ENCODE measurements at regions not wholly inside any gene's neighbourhood (a gene's known extent, or its start where the extent isn't known, plus 50 kb on each side); places are given as distances from the start of the nearest gene placed in this dataset.

GRCh38 chr1:238660849-238661248, 725.5 kb upstream of the CHRM3 start:
- no peak overlapping the region for H3K4me3 ChIP-seq (ENCODE audit: low read depth, low read length)
- DNase-seq = no peak
- H3K9me3 ChIP-seq = no peaks in the 10 kb centered on the region
- no peaks in the 10 kb centered on the region for H3K36me3 ChIP-seq
- H3K4me1 ChIP-seq = 0 out of 2 replicates have a peak, but pooled peaks cover 3% of the 10 kb centered on the region
- no peaks in the 10 kb centered on the region for H3K27me3 ChIP-seq
- TF ChIP-seq CTCF (IDR thresholded peaks at IDR 0.05; ENCODE audit: low read depth, low read length) = no peak

- H3K27me3 ChIP-seq = no peaks in the 10 kb centered on the region
- DNase-seq = no peak
- H3K9me3 ChIP-seq = no peaks in the 10 kb centered on the region
- H3K36me3 ChIP-seq = no peaks in the 10 kb centered on the region
- no peaks in the 10 kb centered on the region for H3K4me1 ChIP-seq
- no peak overlapping the region for H3K4me3 ChIP-seq (ENCODE audit: low read depth, low read length)
- TF ChIP-seq CTCF (IDR thresholded peaks at IDR 0.05; ENCODE audit: low read depth, low read length) = no peak
Measured at GRCh38 chr1:238658763-238659162, 727.6 kb upstream of the CHRM3 start.

GRCh38 chr1:238653693-238654321, 732.6 kb upstream of the CHRM3 start:
- Histone ChIP-seq H3K9me3 (no peaks in the 10 kb centered on the region), H3K4me3 (ENCODE audit: low read depth, low read length) (no peak overlapping the region), H3K4me1 (no peaks in the 10 kb centered on the region), H3K27me3 (no peaks in the 10 kb centered on the region), H3K36me3 (no peaks in the 10 kb centered on the region)
- DNase-seq = no peak
- no peak for TF ChIP-seq CTCF (IDR thresholded peaks at IDR 0.05; ENCODE audit: low read depth, low read length)

- H3K4me3 ChIP-seq (ENCODE audit: low read depth, low read length) = no peak overlapping the region
- H3K4me1 ChIP-seq = peaks cover 3% of the 10 kb centered on the region; the same call in 1 of the 2 replicates
- no peaks in the 10 kb centered on the region for H3K36me3 ChIP-seq
- DNase-seq = no peak
- H3K27me3 ChIP-seq = no peaks in the 10 kb centered on the region
- no peaks in the 10 kb centered on the region for H3K9me3 ChIP-seq
- TF ChIP-seq CTCF (IDR thresholded peaks at IDR 0.05; ENCODE audit: low read depth, low read length) = no peak
Measured at GRCh38 chr1:238652346-238652968, 733.9 kb upstream of the CHRM3 start.

- Histone ChIP-seq H3K4me1 (peaks cover 9% of the 10 kb centered on the region), H3K36me3 (no peaks in the 10 kb centered on the region), H3K4me3 (ENCODE audit: low read depth, low read length) (no peak overlapping the region), H3K27me3 (no peaks in the 10 kb centered on the region), H3K9me3 (no peaks in the 10 kb centered on the region)
- no peak for TF ChIP-seq CTCF (IDR thresholded peaks at IDR 0.05; ENCODE audit: low read depth, low read length)
- DNase-seq = no peak
Measured at GRCh38 chr1:238649200-238649599, 737.2 kb upstream of the CHRM3 start.

GRCh38 chr1:238648751-238649150, 737.6 kb upstream of the CHRM3 start:
- no peak for TF ChIP-seq CTCF (IDR thresholded peaks at IDR 0.05; ENCODE audit: low read depth, low read length)
- H3K4me1 ChIP-seq = peaks cover 9% of the 10 kb centered on the region
- H3K27me3 ChIP-seq = no peaks in the 10 kb centered on the region
- H3K4me3 ChIP-seq (ENCODE audit: low read depth, low read length) = no peak overlapping the region
- H3K9me3 ChIP-seq = no peaks in the 10 kb centered on the region
- no peaks in the 10 kb centered on the region for H3K36me3 ChIP-seq
- no peak for DNase-seq

Data from BE2C (cell line).